Immature natural killer cell (primary cell): ENCODE measurements at regions not wholly inside any gene's neighbourhood (a gene's known extent, or its start where the extent isn't known, plus 50 kb on each side); places are given as distances from the start of the nearest gene placed in this dataset.

Experiments used
- DNase-seq, 3 donors: peaks; one replicate each; pipeline ENCODE4 v3.0.0; 2022; ENCODE audit warnings: mixed read lengths in 1 of 3
- H3K27ac Mint-ChIP-seq, 6 donors: one replicate each; pipeline ENCODE4 v1.8.0; 2020; ENCODE audit warnings: mixed read lengths in 6 of 6, mild to moderate bottlenecking in 5 of 6, inconsistent platforms in 4 of 6, moderate library complexity in 3 of 6
- H3K27me3 Mint-ChIP-seq, 3 donors: one replicate each; pipeline ENCODE4 v1.8.0; 2020 to 2021; ENCODE audit warnings: low read depth in 3 of 3, mild to moderate bottlenecking in 3 of 3, mixed read lengths in 3 of 3, moderate library complexity in 3 of 3, inconsistent platforms in 1 of 3
- H3K36me3 Mint-ChIP-seq, 3 donors: one replicate each; pipeline ENCODE4 v1.8.0; 2020; ENCODE audit warnings: mixed read lengths in 3 of 3, inconsistent platforms in 2 of 3, mild to moderate bottlenecking in 2 of 3
- H3K4me1 Mint-ChIP-seq, 2 donors: one replicate each; pipeline ENCODE4 v1.8.0; 2020; ENCODE audit warnings: inconsistent platforms in 2 of 2, mild to moderate bottlenecking in 2 of 2, mixed read lengths in 2 of 2, moderate library complexity in 1 of 2
- H3K4me3 Mint-ChIP-seq, 5 donors: one replicate each; pipeline ENCODE4 v1.8.0; 2020; ENCODE audit warnings: mild to moderate bottlenecking in 5 of 5, mixed read lengths in 5 of 5, inconsistent platforms in 3 of 5, moderate library complexity in 3 of 5
- H3K9me3 Mint-ChIP-seq, 6 donors: one replicate each; pipeline ENCODE4 v1.8.0; 2020; ENCODE audit warnings: mild to moderate bottlenecking in 6 of 6, mixed read lengths in 6 of 6, inconsistent platforms in 4 of 6, moderate library complexity in 3 of 6

DNA sequence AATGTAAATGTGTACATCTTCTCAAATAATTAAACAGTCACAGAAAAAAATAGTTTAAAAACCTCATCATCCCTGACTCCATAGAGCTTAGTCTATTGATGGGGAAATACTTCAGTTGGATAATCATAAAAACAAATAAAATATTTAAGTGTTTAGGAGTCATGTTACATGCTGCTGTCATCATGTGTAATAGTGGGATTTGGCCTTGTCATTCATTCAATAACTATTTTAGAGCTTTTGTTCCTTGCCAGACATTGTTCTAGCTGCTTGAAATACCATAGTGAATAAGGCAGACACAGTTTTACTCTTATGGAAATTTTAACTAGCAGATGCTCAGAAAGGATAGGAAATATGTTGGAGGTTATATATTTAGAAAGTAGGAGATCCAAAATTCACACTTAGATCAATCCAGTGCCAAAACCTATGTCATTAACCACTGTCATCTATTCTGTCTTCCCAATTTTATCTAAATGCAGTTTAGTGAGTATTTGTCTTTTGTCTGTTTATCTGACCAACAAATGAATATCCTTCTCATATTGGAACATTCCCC is 324.7 kb downstream of the CASP12 start:
- Mint-ChIP-seq H3K27ac (no peak overlapping the region), H3K4me1 (no peaks in the 10 kb centered on the region), H3K27me3 (peaks cover 0 to 3% (median 0%) of the 10 kb centered on the region in 3 donors), H3K36me3 (no peaks in the 10 kb centered on the region), H3K4me3 (no peak overlapping the region), H3K9me3 (peaks cover 0 to 11% (median 1%) of the 10 kb centered on the region in 6 donors)
- no peak for DNase-seq

DNA sequence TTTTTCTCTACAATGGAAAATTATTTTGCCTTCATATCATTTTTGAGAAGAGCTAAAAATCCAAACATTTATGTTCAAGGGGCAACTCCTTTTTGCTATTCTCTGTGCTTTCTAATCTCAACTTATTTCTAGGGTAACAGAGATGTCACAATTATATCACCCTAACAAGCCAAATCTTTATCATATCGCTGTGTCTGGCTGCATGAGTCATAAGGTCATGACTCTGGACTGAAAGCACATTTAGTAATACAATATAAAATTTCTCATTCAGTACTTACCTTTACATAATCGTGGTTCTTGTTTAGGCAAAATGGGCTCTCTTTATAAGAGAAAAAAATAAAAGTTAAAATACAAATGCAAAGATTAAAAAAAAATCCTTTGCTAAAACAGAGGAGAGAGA is 326.0 kb downstream of the CASP12 start:
- Mint-ChIP-seq H3K27ac (no peak overlapping the region), H3K4me1 (no peaks in the 10 kb centered on the region), H3K9me3 (peaks cover 0 to 11% (median 1%) of the 10 kb centered on the region in 6 donors), H3K27me3 (peaks cover 0 to 3% (median 0%) of the 10 kb centered on the region in 3 donors), H3K36me3 (no peaks in the 10 kb centered on the region), H3K4me3 (no peak overlapping the region)
- no peak for DNase-seq

DNA sequence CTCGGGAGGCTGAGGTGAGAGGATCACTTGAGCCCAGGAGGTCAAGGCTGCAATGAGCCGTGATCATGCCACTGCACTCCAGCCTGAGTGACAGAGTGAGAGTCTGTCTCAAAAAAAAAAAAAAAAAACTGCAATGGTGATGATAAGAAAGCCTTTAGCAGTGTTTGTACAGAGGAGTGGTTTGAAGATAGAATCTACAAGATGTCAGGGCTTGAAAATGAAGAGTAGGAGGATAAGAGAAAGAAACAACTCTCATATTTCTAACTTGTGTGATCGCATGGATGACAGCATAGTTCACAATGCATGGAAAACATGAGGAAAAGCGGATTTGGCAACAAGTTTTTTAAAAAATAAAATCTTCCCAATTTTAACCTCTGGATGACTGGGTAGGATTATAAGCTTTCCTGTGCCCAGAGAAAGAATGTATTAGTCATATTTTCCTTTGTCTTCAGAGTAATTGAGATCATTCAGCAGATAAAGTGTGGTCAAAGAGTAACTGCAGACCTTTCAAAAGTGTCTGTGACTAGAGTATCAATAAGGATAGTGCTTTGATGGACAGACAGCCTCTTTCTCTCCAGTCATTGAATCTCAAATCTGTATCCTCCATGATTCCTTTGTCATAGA is 328.1 kb downstream of the CASP12 start:
- H3K9me3 Mint-ChIP-seq = peaks cover 0 to 10% (median 2%) of the 10 kb centered on the region in 6 donors
- H3K27ac Mint-ChIP-seq = no peak overlapping the region
- peaks cover 0 to 2% (median 0%) of the 10 kb centered on the region in 3 donors for H3K27me3 Mint-ChIP-seq
- no peak for DNase-seq
- no peaks in the 10 kb centered on the region for H3K36me3 Mint-ChIP-seq
- no peak overlapping the region for H3K4me3 Mint-ChIP-seq
- H3K4me1 Mint-ChIP-seq = no peaks in the 10 kb centered on the region

DNA sequence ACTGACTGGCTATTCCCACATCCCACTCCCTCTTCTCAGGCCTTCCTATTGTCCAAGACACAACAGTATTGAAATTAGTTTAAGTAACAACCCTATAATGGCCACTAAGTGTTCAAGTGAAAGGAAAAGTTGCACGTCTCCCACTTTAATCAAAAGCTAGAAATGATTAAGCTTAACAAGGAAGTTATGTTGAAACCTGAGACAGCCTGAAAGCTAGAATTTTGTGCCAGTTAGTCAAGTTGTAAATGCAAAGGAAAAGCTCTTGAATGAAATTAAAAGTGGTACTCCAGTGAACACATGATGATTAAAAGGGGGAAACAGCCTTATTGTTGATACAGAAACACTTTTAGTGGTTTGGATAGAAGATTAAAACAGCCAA is 332.7 kb downstream of the CASP12 start:
- Mint-ChIP-seq H3K27ac (no peak overlapping the region), H3K36me3 (no peaks in the 10 kb centered on the region), H3K4me3 (no peak overlapping the region), H3K4me1 (no peaks in the 10 kb centered on the region), H3K27me3 (peaks cover 0 to 2% (median 0%) of the 10 kb centered on the region in 3 donors), H3K9me3 (peaks cover 0 to 9% (median 3%) of the 10 kb centered on the region in 6 donors)
- no peak for DNase-seq

DNA sequence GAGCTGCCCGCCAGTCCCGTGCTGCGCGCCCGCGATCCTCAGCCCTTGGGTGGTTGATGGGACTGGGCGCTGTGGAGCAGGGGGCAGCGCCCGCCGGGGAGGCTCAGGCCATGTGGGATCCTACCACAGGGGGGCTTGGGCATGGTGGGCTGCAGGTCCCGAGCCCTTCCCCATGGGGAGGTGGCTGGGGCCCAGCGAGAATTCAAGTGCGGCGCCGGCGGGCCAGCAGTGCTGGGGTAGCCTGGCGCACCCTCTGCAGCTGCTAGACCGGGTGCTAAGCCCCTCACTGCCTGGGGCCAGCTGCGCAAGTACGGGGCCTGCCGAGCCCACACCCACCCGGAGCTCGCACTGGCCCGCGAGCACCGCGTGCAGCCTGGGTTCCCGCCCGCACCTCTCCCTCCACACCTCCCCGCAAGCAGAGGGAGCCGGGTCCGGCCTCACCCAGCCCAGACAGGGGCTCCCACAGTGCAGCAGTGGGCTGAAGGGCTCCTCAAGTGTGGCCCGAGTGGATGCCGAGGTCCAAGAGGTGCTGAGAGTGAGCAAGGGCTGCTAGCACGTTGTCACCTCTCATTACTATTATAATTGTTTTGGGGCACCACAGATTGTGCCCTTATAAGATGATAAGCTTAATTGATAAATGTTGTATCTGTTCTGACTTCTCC is 333.2 kb downstream of the CASP12 start:
- H3K36me3 Mint-ChIP-seq = no peaks in the 10 kb centered on the region
- no peak overlapping the region for H3K4me3 Mint-ChIP-seq
- H3K27me3 Mint-ChIP-seq = peaks cover 0 to 2% (median under 1%) of the 10 kb centered on the region in 3 donors
- no peak overlapping the region for H3K27ac Mint-ChIP-seq
- DNase-seq = no peak
- H3K9me3 Mint-ChIP-seq = peaks cover 0 to 8% (median 3%) of the 10 kb centered on the region in 6 donors
- H3K4me1 Mint-ChIP-seq = no peaks in the 10 kb centered on the region

DNA sequence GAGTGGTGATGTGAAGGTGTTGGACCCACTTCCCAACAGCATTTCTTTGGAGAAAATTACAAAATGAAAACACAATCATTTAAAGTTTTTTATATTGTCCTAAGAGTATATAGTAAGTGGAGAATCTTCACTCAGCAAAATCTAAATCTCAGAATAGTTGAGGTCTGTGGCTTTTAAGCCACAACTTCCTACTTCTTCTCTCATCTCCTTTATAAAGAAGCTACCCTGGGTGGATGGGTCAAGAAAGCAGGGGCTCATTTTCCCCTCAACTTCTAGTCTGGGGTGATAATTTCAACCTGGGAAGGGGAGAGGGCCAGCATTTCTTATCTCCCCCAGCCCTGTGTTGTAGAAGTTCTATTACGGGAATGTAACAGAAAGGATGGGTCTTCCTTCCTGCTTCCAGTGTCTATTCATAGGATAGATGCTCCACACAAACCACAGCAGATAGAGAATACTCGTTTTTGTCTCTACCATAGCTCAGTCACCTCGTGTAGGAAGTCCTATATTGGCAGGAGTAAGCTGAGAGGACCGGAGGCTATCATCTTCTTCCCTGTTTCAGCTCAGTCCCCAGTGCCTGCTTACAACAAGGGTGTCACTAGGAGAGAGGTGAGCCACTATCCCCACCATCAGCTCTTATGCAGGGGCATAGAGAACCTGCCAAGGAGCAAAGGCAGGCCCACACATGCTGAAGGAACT is 341.5 kb downstream of the CASP12 start:
- DNase-seq = no peak
- H3K36me3 Mint-ChIP-seq = no peaks in the 10 kb centered on the region
- H3K4me3 Mint-ChIP-seq = no peak overlapping the region
- H3K27me3 Mint-ChIP-seq = peaks cover 3 to 8% (median 6%) of the 10 kb centered on the region in 3 donors
- H3K4me1 Mint-ChIP-seq = peaks cover 6 to 7% of the 10 kb centered on the region in 2 donors
- peaks cover 0 to 1% (median 0%) of the 10 kb centered on the region in 6 donors for H3K9me3 Mint-ChIP-seq
- H3K27ac Mint-ChIP-seq = no peak overlapping the region

DNA sequence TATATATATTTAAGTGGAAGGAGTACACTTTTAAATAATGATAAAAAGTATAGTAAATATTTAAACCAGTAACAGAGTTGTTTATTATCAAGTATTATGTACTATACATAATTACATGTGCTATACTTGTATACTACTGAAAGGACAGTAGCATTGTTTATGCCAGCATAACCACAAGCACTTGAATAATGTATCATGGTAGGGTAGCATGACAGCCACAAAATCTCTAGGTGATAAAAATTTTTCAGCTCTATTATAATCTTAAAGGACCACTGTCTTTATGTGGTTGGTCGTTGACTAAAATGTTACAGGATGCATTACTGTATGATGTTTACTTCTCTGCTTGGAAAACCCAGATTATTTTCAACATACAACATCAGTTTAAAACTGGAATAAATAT is 349.2 kb downstream of the CASP12 start:
- Mint-ChIP-seq H3K27me3 (no peaks in the 10 kb centered on the region), H3K9me3 (no peaks in the 10 kb centered on the region), H3K4me1 (peaks cover 0 to 4% of the 10 kb centered on the region in 2 donors), H3K4me3 (no peak overlapping the region), H3K36me3 (no peaks in the 10 kb centered on the region), H3K27ac (no peak overlapping the region)
- no peak for DNase-seq

DNA sequence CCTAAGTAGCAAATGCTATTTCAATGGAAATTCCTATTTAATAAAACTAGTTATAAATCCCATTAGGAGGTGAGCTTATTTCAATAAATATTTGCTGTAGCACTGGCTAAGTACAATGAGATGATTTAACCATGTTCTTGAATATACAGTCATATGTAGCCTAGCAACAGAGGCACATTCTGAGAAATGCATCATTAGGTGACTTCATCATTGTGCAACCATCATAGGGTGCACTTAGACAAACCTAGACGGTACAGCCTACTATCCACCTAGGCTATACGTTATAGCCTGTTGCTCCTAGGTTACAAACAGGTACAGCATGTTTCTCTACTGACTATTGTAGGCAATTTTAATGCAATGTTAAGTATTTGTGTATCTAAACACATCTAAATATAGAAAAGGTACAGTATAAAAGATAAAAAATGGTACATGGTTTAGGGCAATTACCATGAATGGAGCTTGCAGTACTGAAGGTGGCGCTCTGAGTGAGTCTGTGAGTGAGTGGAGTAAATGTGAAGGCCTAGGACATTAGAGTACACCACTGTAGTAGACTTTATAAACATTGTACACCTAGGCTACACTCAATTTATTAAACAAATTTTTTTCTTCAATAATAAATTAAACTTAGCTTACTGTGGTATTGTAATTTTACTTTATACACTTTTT is 350.1 kb downstream of the CASP12 start:
- DNase-seq = no peak

DNA sequence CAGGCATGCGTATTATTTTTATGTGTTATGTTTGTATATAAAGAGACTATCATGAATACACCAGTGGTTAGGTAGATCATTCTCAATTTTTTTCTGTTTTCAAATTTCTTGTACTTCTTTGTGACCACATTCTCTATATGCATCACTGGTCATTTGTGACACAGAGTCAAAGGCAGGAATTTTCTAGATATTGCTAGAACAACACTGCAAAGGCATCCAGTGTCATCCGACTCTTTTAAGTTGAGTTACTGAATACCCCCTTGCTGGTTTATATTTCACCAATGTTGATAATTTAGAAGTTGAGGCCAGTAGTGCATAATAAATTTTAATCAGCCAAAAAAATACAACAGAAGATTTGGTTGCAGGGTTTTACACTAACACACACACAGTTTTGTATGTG is 351.8 kb downstream of the CASP12 start:
- Mint-ChIP-seq H3K27me3 (peaks cover 0 to 1% (median 0%) of the 10 kb centered on the region in 3 donors), H3K27ac (no peak overlapping the region), H3K4me1 (peaks cover 0 to 4% of the 10 kb centered on the region in 2 donors), H3K9me3 (no peaks in the 10 kb centered on the region), H3K36me3 (no peaks in the 10 kb centered on the region), H3K4me3 (no peak overlapping the region)
- DNase-seq = no peak

More for the DNA sequence above, 350.1 kb downstream of the CASP12 start:
- no peak overlapping the region for H3K27ac Mint-ChIP-seq
- no peak overlapping the region for H3K4me3 Mint-ChIP-seq
- H3K27me3 Mint-ChIP-seq = peaks cover 0 to 1% (median 0%) of the 10 kb centered on the region in 3 donors
- H3K4me1 Mint-ChIP-seq = peaks cover 0 to 4% of the 10 kb centered on the region in 2 donors
- H3K36me3 Mint-ChIP-seq = no peaks in the 10 kb centered on the region
- H3K9me3 Mint-ChIP-seq = no peaks in the 10 kb centered on the region

DNA sequence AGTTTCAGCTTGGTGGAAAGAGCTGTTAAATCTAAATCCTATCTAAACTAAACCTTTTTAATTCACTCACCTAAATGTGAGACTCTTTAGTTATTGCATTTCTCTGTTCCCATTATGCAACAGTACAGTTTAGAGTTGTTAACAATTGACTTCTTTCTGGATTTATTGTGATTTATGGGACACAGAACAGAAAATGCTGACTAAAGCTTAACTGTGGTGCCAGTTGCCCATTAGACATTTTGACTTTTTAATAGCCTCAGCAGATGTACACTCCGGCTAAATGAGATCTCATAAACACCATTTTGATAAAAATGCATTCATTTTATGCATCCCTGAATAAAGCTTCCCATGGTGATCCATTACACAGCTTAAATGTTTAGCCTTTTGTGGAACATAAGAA is 356.6 kb downstream of the CASP12 start:
- Mint-ChIP-seq H3K4me3 (no peak overlapping the region), H3K27ac (no peak overlapping the region), H3K4me1 (no peaks in the 10 kb centered on the region), H3K36me3 (no peaks in the 10 kb centered on the region), H3K9me3 (no peaks in the 10 kb centered on the region), H3K27me3 (peaks cover 0 to 3% (median 1%) of the 10 kb centered on the region in 3 donors)
- DNase-seq = no peak

DNA sequence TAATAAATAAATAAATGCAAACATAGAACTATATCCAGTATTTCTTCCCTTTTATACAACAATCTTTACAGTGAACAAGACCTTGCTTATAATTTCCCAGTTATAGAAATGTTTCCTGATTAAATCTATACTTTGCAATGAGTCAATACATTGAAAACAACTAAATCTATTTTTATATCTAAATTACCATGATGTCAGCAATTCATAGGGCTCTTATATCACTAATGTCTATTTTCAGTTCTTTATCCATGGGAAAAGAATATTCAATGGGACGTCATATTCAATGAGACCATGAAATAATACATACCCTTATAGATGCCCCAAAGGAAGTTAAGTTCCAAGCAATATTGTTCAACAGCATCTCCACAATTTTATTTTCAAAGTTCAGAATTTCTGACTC is 359.9 kb downstream of the CASP12 start:
- Mint-ChIP-seq H3K27ac (no peak overlapping the region), H3K36me3 (no peaks in the 10 kb centered on the region), H3K4me1 (no peaks in the 10 kb centered on the region), H3K27me3 (peaks cover 0 to 3% (median 0%) of the 10 kb centered on the region in 3 donors), H3K4me3 (no peak overlapping the region), H3K9me3 (no peaks in the 10 kb centered on the region)
- no peak for DNase-seq

DNA sequence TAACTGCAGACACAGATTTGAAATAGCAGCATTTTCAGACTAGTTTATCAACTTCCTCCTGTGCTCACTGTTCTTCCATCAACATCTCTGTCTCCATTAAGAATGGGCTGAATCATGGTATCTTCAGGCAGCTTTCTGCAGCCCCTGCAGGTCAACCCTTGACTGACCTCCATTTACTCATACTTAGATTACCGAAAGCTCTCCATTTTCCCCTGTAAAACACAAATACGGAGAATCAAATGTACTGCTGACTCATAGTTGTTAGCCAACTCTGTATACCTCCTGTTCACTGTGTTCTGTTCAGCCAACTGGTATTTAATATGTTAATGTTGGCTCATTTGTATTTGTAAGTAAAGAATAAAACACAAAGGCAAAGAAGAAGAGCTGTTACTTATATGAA is 364.0 kb downstream of the CASP12 start:
- no peak overlapping the region for H3K4me3 Mint-ChIP-seq
- H3K27ac Mint-ChIP-seq = no peak overlapping the region

DNA sequence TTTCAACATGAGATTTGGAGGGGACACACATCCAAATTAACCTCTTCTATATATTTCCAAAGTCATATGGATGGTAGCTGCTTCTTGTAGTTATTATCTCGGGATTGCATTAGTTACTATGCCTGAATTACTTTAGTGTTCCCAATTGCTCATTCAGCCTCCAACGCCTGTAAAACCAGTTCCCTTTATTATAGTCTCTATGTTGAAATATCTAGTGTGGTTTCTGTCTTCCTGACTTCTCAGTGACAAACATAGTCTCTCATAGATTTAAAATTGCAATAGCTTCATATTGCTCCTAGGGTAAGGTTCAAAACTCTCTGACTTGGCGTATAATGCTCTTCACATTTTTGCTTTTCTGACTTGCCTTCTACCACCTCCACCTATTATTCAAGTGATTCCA is 366.4 kb downstream of the CASP12 start:
- no peaks in the 10 kb centered on the region for H3K4me1 Mint-ChIP-seq
- H3K27me3 Mint-ChIP-seq = peaks cover 0 to under 1% (median 0%) of the 10 kb centered on the region in 3 donors
- H3K4me3 Mint-ChIP-seq = no peak overlapping the region
- DNase-seq = no peak
- no peak overlapping the region for H3K27ac Mint-ChIP-seq
- H3K36me3 Mint-ChIP-seq = no peaks in the 10 kb centered on the region
- no peaks in the 10 kb centered on the region for H3K9me3 Mint-ChIP-seq

More for the DNA sequence above, 364.0 kb downstream of the CASP12 start:
- Mint-ChIP-seq H3K4me1 (no peaks in the 10 kb centered on the region), H3K27me3 (peaks cover 0 to 3% (median 0%) of the 10 kb centered on the region in 3 donors), H3K9me3 (no peaks in the 10 kb centered on the region), H3K36me3 (no peaks in the 10 kb centered on the region)
- no peak for DNase-seq
